Glutamatergic neuron (in vitro differentiated cells): ENCODE measurements at regions not wholly inside any gene's neighbourhood (a gene's known extent, or its start where the extent isn't known, plus 50 kb on each side); places are given as distances from the start of the nearest gene placed in this dataset.

ENCODE experiments used
- DNase-seq: peaks from one replicate; pipeline ENCODE4 v3.0.0; 2022
- H3K27ac Mint-ChIP-seq: one replicate; pipeline ENCODE4 v1.8.0; 2020; ENCODE audit warnings: mild to moderate bottlenecking, mixed read lengths, inconsistent platforms; ENCODE audit not compliant: unreplicated experiment
- H3K27me3 Mint-ChIP-seq: one replicate; pipeline ENCODE4 v1.8.0; 2020; ENCODE audit warnings: mild to moderate bottlenecking, moderate library complexity, mixed read lengths, inconsistent platforms; ENCODE audit not compliant: unreplicated experiment
- H3K36me3 Mint-ChIP-seq: one replicate; pipeline ENCODE4 v1.8.0; 2020; ENCODE audit warnings: mild to moderate bottlenecking, mixed read lengths, inconsistent platforms; ENCODE audit not compliant: unreplicated experiment
- H3K4me1 Mint-ChIP-seq: one replicate; pipeline ENCODE4 v1.8.0; 2020; ENCODE audit warnings: mild to moderate bottlenecking, low read depth, mixed read lengths, inconsistent platforms; ENCODE audit not compliant: unreplicated experiment
- H3K4me3 Mint-ChIP-seq: one replicate; pipeline ENCODE4 v1.8.0; 2020; ENCODE audit warnings: mild to moderate bottlenecking, mixed read lengths, inconsistent platforms; ENCODE audit not compliant: unreplicated experiment
- H3K9me3 Mint-ChIP-seq: one replicate; pipeline ENCODE4 v1.8.0; 2020; ENCODE audit warnings: mild to moderate bottlenecking, moderate library complexity, mixed read lengths, inconsistent platforms; ENCODE audit not compliant: unreplicated experiment
- CTCF ChIP-seq: fragments of 200-600 bp; sonication (generic); IDR thresholded peaks from one replicate; pipeline ENCODE4 v1.5.0; 2021; ENCODE audit not compliant: partially characterized antibody, unreplicated experiment

- Mint-ChIP-seq H3K27me3 (peaks cover 3% of the 10 kb centered on the region), H3K4me3 (no peak overlapping the region), H3K27ac (no peak overlapping the region), H3K9me3 (peaks cover 4% of the 10 kb centered on the region), H3K36me3 (peaks cover 4% of the 10 kb centered on the region), H3K4me1 (no peaks in the 10 kb centered on the region)
- DNase-seq = no peak
- TF ChIP-seq CTCF = no peak
Measured at GRCh38 chr14:76324133-76324532, 51.8 kb upstream of the ESRRB start.
